Right atrium auricular region (tissue), 2 donors: ENCODE measurements at regions not wholly inside any gene's neighbourhood (a gene's known extent, or its start where the extent isn't known, plus 50 kb on each side); places are given as distances from the start of the nearest gene placed in this dataset.

ENCODE experiments used
- DNase-seq: peaks from one replicate; pipeline ENCODE4 v3.0.0-alpha.2; 2019; ENCODE audit warnings: low spot score
- H3K27ac ChIP-seq, 2 donors: fragments of 200-600 bp; sonication (generic); 1 replicate in 1 of 2; 2 replicates in 1 of 2; pipeline ENCODE4 v1.5.1; 2016 to 2019
- H3K27me3 ChIP-seq, 2 donors: fragments of 200-600 bp; sonication (generic); one replicate each; pipeline versions ENCODE4 v1.5.1 to v1.6.0; 2017 to 2019
- H3K36me3 ChIP-seq: fragments of 200-600 bp; sonication (generic); one replicate; pipeline ENCODE4 v1.5.1; 2016
- H3K4me1 ChIP-seq, 2 donors: fragments of 200-600 bp; sonication (generic); one replicate each; pipeline versions ENCODE4 v1.5.1 to v1.6.0; 2017 to 2019
- H3K4me3 ChIP-seq, 2 donors: fragments of 200-600 bp; sonication (generic); 1 replicate in 1 of 2; 2 replicates in 1 of 2; pipeline ENCODE4 v1.5.1; 2017 to 2019; ENCODE audit warnings: mild to moderate bottlenecking in 1 of 2, moderate library complexity in 1 of 2
- H3K9me3 ChIP-seq, 2 donors: fragments of 200-600 bp; sonication (generic); one replicate each; pipeline ENCODE4 v1.5.1; 2019
- CTCF ChIP-seq, 2 donors: fragments of 200-600 bp; sonication (generic); IDR thresholded peaks; one replicate each; pipeline ENCODE4 v1.5.1; 2019; ENCODE audit warnings: antibody characterized with exemption in 2 of 2

DNA sequence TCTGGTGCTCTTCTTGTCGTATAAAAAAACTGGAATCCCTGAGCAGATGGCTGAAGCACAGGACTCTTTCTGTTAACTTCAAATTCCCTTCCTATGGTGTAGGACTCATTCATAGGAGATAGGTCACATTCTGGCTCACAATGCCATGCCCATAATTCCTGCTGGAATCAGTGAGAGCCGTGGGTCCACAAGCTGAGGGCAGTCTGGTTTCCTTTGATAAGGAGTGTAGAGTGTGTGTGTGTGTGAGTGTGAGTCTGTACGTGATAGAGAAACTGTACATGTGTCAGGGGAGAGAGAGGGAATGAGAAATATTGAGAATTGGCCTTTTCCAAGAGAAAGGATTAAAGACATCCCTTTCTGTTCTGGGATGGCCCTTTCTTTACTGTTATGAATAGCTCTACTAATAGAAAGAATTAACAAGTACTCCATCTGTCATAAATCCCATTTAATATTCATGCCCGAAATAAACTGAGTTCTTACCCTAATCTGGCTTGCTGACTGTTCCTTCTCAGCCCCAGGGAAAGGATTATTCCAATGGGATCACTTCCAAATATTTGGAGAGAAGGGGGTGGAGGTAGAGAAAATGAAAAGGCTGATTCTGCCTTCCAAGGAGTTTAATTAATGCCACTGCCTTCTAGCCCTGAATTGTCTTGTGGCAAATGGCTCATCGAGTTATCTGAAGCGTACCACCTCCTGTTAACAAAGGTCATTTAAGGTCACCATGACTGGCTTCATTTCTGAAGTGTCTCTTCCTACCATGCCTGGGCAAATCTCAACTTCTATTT is 79.0 kb downstream of the TMX1 start:
- Histone ChIP-seq H3K27me3 (no peaks in the 10 kb centered on the region), H3K9me3 (no peaks in the 10 kb centered on the region), H3K4me1 (peaks cover 0 to 20% of the 10 kb centered on the region in 2 donors), H3K27ac (peak overlapping the region in 1 of 2 donors; percentile 41), H3K4me3 (no peak overlapping the region), H3K36me3 (no peaks in the 10 kb centered on the region)
- no peak for TF ChIP-seq CTCF (IDR thresholded peaks at IDR 0.05)
- DNase-seq: no peak

DNA sequence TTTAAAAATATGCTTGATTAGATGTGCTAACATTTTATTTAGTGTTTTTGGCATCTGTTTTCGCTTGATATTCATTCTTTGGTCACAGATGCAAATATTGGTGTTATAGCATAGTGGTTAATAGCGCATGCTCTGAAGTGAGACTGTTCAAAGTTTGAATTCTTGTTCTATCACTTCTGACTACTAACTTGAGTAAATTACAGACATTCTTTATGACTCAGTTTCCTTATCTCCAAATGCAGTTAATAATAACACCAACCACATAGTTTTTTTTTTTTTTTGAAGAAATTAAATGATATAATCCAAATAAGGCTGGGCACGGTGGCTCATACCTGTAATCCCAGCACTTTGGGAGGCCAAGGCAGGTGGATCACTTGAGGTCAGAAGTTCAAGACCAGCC is 81.0 kb downstream of the TMX1 start:
- H3K27ac ChIP-seq: no peak overlapping the region
- no peak overlapping the region for H3K4me3 ChIP-seq
- H3K4me1 ChIP-seq: peaks cover 0 to 20% of the 10 kb centered on the region in 2 donors
- H3K36me3 ChIP-seq: no peaks in the 10 kb centered on the region
- no peaks in the 10 kb centered on the region for H3K27me3 ChIP-seq
- H3K9me3 ChIP-seq: no peaks in the 10 kb centered on the region
- TF ChIP-seq CTCF (IDR thresholded peaks at IDR 0.05): no peak
- no peak for DNase-seq

DNA sequence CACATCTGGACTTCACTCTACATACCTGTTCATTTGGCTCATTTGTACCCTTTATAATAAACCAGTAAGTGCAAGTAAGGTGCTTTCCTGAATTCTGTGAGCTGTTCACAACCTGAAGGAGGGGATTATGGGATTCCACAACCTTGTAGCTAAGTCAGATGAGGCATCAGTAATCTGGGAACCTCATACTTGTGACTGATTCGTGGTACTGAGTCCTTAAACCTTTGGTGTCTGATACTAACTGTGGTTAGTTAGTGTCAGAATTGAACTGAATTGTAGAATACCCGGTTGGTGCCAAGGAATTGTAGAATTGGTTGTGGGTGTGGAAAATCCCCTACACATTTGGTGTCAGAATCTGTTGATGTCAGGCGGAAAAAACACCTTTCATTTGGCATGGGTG is 83.4 kb downstream of the TMX1 start:
- peaks cover 0 to 29% of the 10 kb centered on the region in 2 donors for H3K4me1 ChIP-seq
- DNase-seq: no peak
- no peaks in the 10 kb centered on the region for H3K9me3 ChIP-seq
- H3K27ac ChIP-seq: no peak overlapping the region
- no peaks in the 10 kb centered on the region for H3K27me3 ChIP-seq
- H3K4me3 ChIP-seq: no peak overlapping the region
- TF ChIP-seq CTCF (IDR thresholded peaks at IDR 0.05): no peak
- H3K36me3 ChIP-seq: no peaks in the 10 kb centered on the region

- Histone ChIP-seq H3K9me3 (no peaks in the 10 kb centered on the region), H3K36me3 (no peaks in the 10 kb centered on the region), H3K4me1 (peaks cover 0 to 16% of the 10 kb centered on the region in 2 donors), H3K27ac (peak overlapping the region; percentile 48 to 64), H3K27me3 (no peaks in the 10 kb centered on the region), H3K4me3 (no peak overlapping the region)
- no peak for TF ChIP-seq CTCF (IDR thresholded peaks at IDR 0.05)
- DNase-seq: no peak
Measured at GRCh38 chr14:51327376-51327775, 87.3 kb downstream of the TMX1 start.

- peak overlapping the region; percentile 48 to 64 for H3K27ac ChIP-seq
- H3K9me3 ChIP-seq: no peaks in the 10 kb centered on the region
- no peak for TF ChIP-seq CTCF (IDR thresholded peaks at IDR 0.05)
- no peaks in the 10 kb centered on the region for H3K27me3 ChIP-seq
- no peaks in the 10 kb centered on the region for H3K36me3 ChIP-seq
- H3K4me3 ChIP-seq: no peak overlapping the region
- peaks cover 0 to 16% of the 10 kb centered on the region in 2 donors for H3K4me1 ChIP-seq
- no peak for DNase-seq
Measured at GRCh38 chr14:51328064-51328771, 88.2 kb downstream of the TMX1 start.
